Thoracic aorta (tissue), 2 donors: ENCODE measurements at regions not wholly inside any gene's neighbourhood (a gene's known extent, or its start where the extent isn't known, plus 50 kb on each side); places are given as distances from the start of the nearest gene placed in this dataset.

Source experiments
- ATAC-seq: fragments of 150-250 bp; one replicate; pipeline ENCODE4 v1.8.0; 2017; ENCODE audit warnings: low read depth; ENCODE audit not compliant: insufficient number of reproducible peaks, low FRiP score
- DNase-seq: peaks from one replicate; pipeline ENCODE4 v3.0.0-alpha.2; 2020; ENCODE audit warnings: low spot score
- H3K27ac ChIP-seq, 2 donors: fragments of 200-600 bp; sonication (generic); 1 replicate in 1 of 2; 2 replicates in 1 of 2; pipeline ENCODE4 v1.5.1; 2016; ENCODE audit warnings: mild to moderate bottlenecking in 2 of 2, moderate library complexity in 2 of 2
- H3K27me3 ChIP-seq: fragments of 200-600 bp; sonication (generic); replicated peaks from 2 replicates; pipeline ENCODE4 v1.6.0; 2016; ENCODE audit warnings: mild to moderate bottlenecking; ENCODE audit not compliant: insufficient read depth
- H3K36me3 ChIP-seq: fragments of 200-600 bp; sonication (generic); one replicate; pipeline ENCODE4 v1.5.1; 2016
- H3K4me1 ChIP-seq, 2 donors: fragments of 200-600 bp; sonication (generic); 1 replicate in 1 of 2; 2 replicates in 1 of 2; pipeline versions ENCODE4 v1.5.1 to v1.6.0; 2016; ENCODE audit warnings: low read depth in 2 of 2, mild to moderate bottlenecking in 1 of 2; ENCODE audit not compliant: control insufficient read depth in 1 of 2
- H3K4me3 ChIP-seq: fragments of 200-600 bp; sonication (generic); 2 replicates; pipeline ENCODE4 v1.5.1; 2016; ENCODE audit warnings: mild to moderate bottlenecking
- H3K9me3 ChIP-seq: fragments of 200-600 bp; sonication (generic); 2 replicates; pipeline ENCODE4 v1.5.1; 2016
- TF ChIP-seq, protein P1 (sequence below): fragments of 200-600 bp; sonication (generic); IDR thresholded peaks from one replicate; pipeline ENCODE4 v1.5.1; 2019; ENCODE audit warnings: antibody characterized with exemption

DNA sequence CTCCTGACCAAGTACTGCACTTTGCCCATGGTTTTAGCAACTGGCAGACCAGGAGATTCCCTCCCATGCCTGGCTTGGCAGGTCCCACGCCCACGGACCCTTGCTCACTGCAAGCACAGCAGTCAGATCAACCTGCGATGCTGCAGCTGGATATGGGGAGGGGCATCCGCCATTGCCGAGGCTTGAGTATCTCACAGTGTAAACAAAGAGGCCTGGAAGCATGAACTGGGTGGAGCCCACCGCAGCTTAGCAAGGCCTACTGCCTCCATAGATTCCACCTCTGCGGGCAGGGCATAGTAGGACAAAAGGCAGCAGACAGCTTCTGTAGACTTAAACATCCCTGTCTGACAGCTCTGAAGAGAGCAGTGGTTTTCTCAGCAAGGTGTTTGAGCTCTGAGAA is 479.8 kb downstream of the FUT8 start:
- Histone ChIP-seq H3K27me3 (no peaks in the 10 kb centered on the region), H3K36me3 (no peaks in the 10 kb centered on the region), H3K9me3 (no peaks in the 10 kb centered on the region), H3K4me1 (no peaks in the 10 kb centered on the region), H3K27ac (no peak overlapping the region), H3K4me3 (no peak overlapping the region)
- no peak for DNase-seq
- TF ChIP-seq, protein P1, sequence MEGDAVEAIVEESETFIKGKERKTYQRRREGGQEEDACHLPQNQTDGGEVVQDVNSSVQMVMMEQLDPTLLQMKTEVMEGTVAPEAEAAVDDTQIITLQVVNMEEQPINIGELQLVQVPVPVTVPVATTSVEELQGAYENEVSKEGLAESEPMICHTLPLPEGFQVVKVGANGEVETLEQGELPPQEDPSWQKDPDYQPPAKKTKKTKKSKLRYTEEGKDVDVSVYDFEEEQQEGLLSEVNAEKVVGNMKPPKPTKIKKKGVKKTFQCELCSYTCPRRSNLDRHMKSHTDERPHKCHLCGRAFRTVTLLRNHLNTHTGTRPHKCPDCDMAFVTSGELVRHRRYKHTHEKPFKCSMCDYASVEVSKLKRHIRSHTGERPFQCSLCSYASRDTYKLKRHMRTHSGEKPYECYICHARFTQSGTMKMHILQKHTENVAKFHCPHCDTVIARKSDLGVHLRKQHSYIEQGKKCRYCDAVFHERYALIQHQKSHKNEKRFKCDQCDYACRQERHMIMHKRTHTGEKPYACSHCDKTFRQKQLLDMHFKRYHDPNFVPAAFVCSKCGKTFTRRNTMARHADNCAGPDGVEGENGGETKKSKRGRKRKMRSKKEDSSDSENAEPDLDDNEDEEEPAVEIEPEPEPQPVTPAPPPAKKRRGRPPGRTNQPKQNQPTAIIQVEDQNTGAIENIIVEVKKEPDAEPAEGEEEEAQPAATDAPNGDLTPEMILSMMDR, result no peak
- no peak for ATAC-seq

- no peaks in the 10 kb centered on the region for H3K27me3 ChIP-seq
- no peaks in the 10 kb centered on the region for H3K36me3 ChIP-seq
- TF ChIP-seq, protein P1, result no peak
- no peak overlapping the region for H3K4me3 ChIP-seq
- H3K27ac ChIP-seq, result no peak overlapping the region
- DNase-seq (no peak), ATAC-seq (no peak)
- H3K4me1 ChIP-seq, result no peaks in the 10 kb centered on the region
- H3K9me3 ChIP-seq, result no peaks in the 10 kb centered on the region
Observed at GRCh38 chr14:65900164-65900563, 487.6 kb downstream of the FUT8 start.

DNA sequence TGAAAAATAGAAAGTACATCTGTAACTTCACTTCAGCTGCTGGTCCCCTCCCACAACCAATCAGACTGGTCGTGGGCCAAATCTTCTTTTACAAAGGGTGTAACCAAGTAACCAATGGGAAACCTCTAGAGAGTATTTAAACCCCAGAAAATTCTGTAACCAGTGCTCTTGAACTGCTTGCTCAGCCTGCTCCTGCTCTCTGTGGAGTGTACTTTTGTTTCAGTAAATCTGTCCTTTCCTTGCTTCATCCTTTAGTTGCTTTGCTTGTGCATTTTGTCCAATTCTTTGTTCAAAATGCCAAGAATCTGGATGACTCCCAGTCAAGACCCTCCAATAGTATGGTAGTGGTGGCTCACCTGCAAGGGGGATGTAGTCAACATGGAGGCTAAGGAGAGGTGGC is 489.1 kb downstream of the FUT8 start:
- Histone ChIP-seq H3K27me3 (no peaks in the 10 kb centered on the region), H3K4me1 (no peaks in the 10 kb centered on the region), H3K27ac (no peak overlapping the region), H3K36me3 (no peaks in the 10 kb centered on the region), H3K9me3 (no peaks in the 10 kb centered on the region), H3K4me3 (no peak overlapping the region)
- no peak for ATAC-seq
- DNase-seq, result no peak
- TF ChIP-seq, protein P1, result no peak

- H3K9me3 ChIP-seq, result no peaks in the 10 kb centered on the region
- H3K36me3 ChIP-seq, result no peaks in the 10 kb centered on the region
- H3K4me3 ChIP-seq, result no peak overlapping the region
- TF ChIP-seq, protein P1, result no peak
- ATAC-seq (no peak), DNase-seq (no peak)
- H3K27ac ChIP-seq, result no peak overlapping the region
- H3K4me1 ChIP-seq, result no peaks in the 10 kb centered on the region
- H3K27me3 ChIP-seq, result no peaks in the 10 kb centered on the region
Observed at GRCh38 chr14:65904988-65905387, 492.5 kb downstream of the FUT8 start.

DNA sequence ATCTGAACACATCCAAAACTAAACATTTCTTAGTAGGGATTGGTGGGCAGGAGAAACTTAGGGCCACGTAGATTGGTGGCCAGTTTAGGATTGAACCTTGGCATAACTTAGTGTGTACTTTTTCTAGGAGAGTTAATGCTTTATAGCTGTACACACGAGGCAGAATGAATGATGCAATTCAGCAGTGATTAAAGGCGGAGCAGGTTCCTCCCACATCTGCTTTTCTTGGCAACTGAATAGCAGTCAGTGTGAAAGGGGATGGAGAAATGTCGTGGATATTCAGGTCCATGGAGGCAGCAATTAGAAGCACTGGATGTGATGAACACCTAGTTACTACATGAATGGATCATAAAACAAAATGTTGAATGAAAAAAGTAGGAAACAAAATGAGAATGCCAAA is 493.8 kb downstream of the FUT8 start:
- TF ChIP-seq, protein P1, result no peak

More for the DNA sequence above, 493.8 kb downstream of the FUT8 start:
- Histone ChIP-seq H3K4me3 (no peak overlapping the region), H3K27me3 (no peaks in the 10 kb centered on the region), H3K4me1 (no peaks in the 10 kb centered on the region), H3K36me3 (no peaks in the 10 kb centered on the region), H3K27ac (no peak overlapping the region), H3K9me3 (no peaks in the 10 kb centered on the region)
- ATAC-seq (no peak), DNase-seq (no peak)
